HG02970 (cell line): ENCODE measurements at regions not wholly inside any gene's neighbourhood (a gene's known extent, or its start where the extent isn't known, plus 50 kb on each side); places are given as distances from the start of the nearest gene placed in this dataset.
"Not testable (repeated sequence)": the region's sequence is repeated elsewhere in the genome, so short reads cannot be mapped to it uniquely, and the experiment has no call there.

Source experiments
- ATAC-seq: cut with Tn5 transposase; IDR thresholded peaks from one replicate; pipeline ENCODE4 v1.9.1; 2021; ENCODE audit warnings: mild to moderate bottlenecking, moderate library complexity, moderate number of reproducible peaks; ENCODE audit not compliant: unreplicated experiment, low FRiP score

DNA sequence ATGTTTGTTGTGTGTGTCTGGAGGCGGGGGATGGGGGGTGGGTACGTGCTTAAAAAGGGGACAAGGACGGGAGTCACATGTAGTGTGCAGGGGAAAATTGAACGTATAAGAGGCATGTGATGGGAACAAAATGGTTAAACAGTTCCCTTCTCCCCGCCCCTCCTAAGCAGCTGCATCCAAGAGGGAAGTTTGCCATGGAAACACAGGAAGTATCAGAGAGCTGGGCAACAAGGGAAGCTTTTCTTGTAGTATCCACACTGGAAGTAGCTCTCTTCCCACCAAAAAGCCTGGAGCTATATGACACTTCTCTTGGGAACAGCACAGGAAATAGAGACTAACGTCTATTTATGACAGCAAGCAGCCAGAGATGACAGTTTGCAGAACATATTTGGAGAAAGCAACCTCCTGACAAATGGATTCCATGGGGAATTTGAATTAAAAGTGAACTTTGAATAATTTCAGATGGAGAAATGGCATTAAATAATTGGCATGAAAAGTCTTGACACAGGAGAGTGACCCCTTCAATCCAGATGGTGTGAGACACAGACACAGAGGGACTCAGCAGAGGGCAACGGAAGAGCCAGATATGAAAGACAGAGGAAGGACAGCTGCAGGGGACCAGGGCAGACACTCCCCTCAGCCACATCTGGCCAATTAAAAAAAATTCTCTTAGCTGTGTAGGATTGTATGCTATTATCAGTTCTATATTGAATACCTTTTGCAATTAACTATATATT lies 294.2 kb upstream of the TBL1XR1 start:
- no peak for ATAC-seq

DNA sequence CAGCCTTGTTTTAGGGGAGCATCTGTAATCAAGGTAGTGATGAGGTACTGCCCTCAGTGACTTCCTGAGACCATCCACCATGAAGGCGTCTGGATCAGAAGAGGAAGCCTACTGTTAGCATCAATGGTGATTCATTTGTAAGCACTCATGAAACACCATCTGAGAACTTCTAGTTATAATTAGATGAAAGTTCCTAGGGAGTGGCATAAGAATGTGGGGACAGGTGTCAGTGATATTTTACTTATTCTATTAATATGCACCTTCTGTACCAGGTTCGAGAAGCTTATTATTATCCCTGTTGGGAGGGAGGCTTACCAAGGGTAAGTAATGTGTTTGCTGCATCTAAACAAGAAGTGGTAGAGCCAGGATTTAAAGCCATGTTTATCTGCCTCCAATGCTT lies 295.8 kb upstream of the TBL1XR1 start:
- ATAC-seq, result no peak

DNA sequence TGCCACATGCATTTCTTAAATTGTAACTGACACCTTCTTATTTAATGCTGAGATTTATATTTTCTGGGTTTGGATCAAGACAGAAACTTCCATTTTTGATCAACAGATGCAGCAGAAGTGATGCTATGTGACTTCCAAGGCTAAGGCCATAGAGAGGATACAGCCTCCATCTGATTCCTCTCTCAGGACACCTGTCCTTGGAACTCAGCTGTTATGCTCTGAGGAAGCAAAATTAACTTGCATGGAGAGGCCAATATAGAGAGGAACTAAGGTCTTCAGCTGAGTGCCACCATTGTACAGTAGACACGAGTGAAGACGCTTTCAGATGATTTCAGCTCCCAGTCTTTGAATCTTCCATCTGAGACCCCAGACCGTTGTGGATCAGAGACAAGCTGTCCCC lies 296.9 kb upstream of the TBL1XR1 start:
- ATAC-seq, result no peak

DNA sequence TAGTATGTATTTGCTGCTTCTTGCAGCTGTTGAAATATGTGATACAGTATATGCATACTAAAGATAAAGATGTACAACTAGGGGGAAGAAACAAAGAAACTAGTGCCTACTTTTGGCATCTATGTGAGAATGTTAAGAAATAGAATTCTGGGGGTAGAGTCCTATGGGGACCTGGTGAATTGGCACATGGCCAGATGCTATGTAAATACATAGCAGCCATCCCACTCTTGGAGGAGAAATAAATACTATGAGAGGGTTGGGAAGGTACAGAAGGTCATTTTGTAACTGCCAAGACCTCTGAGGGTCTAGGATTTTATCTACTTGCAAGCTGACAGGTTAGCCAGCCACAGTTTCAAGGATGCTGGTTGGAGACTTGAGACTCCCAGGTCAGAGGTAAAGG lies 298.3 kb upstream of the TBL1XR1 start:
- ATAC-seq, result no peak

DNA sequence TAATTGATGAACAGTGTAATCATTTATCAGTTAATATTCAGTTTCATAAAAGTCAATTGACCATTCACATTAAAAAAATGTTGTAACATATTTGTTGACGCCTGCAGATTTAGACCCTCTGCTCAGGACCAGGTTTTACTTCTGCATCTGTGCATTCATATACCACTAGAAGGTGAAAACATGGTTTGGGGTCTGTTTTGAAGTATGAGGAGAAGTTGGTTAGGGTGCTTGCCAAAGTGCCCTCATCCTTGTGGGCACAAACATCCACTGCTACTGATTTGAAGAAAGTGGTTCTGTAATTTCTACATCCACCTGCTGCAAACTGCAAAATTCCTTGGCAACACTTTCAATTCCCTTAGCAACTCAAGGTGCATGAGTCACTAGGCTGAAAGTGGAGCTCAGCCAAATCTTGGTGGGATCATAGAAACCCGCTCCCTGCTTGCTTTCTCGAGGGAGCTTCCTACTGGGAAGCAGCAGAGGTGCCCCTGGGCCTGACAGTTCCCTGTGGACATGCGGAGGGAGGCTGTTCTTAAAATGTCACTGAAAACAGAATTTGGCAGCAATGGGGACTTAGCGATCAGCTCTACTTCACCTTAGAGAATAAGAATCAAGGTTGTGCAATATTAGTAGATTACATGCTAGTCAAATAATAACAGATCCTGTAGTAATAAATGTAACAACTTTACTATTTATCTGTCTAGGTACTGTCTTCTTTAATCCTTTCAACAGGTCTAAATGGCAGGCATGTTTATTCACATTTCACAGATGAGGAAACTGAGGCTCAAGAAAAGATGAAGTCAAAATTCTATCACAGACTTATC lies 301.0 kb upstream of the TBL1XR1 start:
- ATAC-seq, result no peak

DNA sequence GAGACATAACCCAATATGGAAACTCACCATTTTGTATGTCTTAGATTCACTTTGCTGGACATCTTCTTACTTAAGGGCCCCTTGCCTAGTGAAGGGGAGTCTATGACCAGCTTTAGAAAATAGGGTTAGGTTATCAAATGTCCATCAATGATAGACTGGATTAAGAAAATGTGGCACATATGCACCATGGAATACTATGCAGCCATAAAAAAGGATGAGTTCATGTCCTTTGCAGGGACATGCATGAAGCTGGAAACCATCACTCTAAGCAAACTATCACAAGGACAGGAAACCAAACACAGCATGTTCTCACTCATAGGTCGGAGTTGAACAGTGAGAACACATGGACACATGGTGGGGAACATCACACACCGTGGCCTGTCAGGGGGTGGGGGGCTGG lies 301.8 kb upstream of the TBL1XR1 start:
- not testable (repeated sequence) for ATAC-seq

DNA sequence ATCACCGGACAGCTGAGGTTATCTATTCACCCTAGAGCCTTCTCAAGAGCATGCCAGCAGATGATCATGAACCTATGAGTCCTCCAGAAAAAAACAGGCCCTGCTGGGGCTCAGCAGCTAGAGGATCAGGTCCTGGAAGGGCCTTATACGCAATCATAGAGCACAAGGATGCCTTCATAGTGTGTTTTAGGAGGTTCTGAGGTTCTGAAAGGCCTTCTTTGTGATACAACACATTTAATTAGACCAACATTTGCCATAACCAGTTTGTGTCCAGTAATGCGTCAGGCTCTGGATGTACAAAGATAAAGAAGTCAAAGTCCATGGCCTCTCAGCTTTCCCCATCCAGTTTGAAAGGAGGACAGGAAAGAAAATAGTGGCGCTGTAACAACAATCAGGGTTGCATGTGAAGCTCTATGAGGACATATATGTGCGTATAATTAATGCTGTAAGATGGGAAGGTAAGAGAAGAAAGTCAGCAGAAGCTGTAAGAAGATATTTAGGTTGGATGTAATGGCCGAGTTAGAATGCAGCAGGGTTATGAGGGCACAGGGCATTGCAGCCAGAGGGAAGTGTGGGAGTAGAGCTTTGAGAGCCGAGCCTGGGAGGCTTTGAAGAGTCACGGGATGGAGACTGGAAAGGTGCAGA lies 302.6 kb upstream of the TBL1XR1 start:
- no peak for ATAC-seq

DNA sequence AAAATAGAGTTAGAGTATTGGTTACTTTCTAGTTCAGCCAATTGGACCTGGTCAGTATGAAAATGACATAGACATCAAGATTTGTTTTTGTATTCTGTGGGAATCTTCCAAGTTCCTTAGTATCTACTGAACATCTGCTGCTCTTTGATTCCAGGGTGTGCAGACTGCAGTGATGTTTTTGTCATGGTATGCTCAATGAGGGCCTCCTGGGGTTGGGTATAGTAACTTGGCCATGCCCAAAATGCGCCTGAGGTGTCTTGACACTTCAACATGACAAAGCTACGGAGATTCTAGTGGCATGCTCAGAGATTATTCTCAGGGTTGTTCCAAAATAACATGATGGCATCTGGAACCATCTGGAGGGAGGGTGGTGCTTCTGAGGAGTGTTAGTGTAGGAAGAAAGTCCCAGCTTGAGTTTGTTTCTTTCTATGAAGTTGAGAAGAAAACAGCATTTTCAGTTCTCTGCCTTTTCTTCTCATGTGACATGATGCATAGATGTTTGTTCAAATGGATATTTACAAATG lies 313.5 kb upstream of the TBL1XR1 start:
- no peak for ATAC-seq

DNA sequence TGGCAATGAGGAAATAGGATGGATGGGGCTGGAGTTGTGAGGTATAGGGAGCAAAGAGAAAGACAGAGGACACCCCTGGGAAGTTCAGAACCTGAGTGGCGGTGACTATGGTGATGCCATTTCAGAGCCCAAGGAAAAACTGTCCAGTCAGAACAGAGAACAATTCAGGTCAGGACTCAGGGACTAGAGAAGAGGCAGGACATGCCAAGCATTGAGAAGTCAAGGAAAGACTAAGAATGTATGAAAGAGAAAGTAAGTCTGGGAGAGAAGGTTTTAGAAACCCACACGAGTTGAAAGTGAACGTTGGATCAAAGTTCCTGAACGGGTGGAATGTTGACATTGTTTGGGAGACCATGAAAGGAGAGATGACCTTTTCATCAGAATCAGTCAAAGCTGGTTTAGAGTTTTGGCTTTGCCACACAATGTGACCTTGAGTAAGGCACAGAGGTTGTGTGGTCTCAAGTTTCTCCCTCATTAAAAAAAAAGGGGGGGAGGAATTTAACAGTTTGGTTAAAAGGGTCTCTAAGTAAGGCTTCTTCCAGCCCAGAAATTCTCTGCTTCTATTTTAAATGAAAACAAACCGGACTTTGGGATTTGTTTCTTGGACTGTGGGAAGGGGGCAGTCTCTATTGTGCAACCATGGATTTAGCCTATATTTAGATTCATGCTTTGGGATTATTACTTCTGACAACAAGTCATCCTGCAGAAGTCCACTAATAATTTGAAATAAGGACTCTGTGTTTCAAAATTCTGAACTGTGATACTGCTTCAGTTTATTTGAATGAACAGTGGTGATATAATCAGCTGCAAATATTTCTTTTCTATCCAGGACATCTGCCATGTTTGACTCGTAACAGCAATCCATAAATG lies 315.9 kb upstream of the TBL1XR1 start:
- no peak for ATAC-seq

DNA sequence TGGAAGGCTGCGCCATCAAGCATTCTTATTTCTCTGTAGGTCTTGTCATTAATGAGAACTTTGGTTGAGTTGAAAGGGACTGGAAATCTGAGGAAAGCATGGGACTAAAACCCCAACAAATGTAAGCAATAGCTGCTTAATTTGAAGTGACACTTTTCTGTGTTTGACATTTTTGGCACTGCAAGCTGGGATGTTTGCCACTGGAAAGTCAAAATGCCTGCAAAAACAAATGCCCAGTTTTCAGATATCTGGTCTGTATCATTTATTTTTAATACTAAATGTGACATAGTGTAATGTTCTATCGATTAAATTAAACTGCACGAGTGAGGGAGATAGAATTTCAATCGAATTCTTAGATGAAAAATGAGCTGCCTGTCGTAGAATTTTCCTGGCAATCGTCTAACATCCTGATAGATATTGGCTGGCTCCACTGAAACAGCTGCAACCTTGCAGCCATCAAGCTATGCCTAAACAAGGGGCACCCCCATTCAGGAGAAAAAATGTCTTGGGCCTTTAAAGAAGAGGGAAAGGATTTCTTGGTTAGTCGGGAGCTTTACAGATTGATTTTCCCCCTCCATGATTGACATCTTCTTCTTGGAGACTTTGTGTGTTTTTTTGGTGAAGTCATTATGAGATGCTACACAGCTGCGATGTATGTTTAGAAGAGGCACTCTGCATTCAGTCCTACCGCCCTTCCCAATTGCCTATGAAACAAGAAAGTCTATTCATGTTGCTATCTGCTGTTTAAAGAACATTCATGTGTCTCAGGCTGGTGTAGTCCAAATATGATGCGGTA lies 316.7 kb upstream of the TBL1XR1 start:
- ATAC-seq, result no peak

DNA sequence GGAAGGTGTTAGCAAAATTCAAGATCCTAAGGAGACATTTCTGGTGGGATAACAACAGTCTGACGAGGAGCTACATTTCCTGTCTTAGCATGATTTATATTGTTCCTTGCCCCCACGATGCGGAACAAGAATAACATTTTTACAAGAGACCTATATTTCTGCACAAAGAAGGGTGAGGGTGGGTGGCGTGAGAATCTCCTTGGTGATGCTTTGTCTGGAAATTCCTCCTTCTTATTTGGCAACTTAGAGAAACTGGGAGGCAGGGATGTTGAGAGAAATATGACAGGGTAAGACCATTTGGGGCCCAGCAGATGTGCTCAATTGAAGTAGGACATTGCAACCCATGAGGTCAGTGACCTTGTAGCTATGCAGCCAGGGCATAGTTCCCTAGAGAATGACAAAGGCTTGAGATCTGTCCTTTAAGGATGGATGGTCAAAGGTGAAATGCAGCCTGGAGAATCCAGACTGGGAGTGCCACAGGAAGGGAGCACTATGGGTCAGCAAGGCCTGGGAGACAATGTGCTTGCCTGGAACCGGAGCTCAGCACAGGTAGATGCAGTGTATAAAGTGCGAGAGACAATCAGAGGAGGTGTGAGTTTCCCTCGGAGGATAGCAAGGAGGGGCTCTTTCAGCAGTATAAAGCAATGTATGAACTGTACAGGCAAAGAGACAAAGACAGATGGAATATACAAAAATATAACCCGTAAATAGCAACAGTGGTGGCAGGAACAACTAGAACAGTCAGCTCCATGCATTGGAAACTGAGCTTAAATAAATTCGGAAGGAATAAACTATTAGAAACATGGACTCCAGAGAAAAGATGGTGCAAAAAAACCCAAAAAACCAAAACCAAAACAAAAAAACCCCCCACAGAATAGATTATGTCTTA lies 317.6 kb upstream of the TBL1XR1 start:
- no peak for ATAC-seq

DNA sequence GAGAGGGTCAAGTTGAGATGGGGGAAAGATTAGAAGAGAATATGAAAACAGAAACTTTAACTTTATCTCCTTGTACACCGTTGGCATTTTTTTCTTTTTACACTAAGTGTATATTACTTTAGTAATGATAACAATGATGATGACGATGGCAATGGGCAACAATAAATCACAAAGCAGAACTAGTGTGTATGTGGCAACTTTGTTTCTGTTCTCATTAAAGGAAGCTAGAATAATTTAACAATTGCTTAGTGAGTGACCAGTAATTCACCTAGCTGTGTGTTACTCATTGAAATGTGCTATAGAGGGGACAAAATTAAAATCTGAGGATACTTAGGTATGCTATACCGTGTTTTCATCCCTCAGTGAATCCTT lies 318.5 kb upstream of the TBL1XR1 start:
- no peak for ATAC-seq

DNA sequence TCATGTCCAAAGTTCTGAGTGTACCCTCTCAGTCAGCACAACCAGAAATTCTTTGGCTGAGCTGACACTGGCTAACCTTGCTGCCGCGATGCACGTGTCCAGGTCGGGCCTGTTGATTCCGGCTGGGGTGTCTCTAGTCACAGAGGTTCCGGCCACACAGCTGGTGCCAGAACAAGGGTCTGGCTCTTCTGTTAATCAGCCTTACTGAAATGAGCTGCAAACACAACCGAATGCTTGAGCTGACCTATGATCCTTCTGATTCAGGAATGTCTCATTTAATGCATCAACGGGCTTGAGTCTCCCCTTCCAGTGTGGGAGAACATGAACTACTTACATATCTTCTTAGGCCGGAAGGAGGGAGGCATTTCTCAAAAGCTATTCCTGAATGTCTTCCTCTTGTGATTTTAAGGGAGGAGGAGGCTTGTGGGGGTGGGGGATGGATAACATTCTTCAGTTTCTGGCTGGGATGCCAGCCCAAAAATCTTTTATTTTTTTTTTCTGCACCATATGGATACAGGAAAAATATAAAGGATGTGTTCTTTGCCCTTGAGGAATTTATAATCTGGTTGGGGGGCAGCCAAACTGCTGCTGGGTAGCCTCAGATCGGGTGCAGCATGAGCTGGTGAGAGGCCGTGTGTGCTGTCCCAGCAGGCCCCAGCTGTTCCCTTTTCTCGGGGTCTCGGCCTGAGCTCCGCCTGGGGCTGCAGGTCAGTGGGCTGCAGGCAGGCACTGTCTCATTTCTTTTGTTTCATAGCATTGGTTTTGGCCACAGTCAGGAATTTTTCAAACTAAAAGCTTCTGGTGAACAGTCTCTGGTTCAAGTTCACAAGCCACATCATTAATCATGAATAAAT lies 319.1 kb upstream of the TBL1XR1 start:
- no peak for ATAC-seq

DNA sequence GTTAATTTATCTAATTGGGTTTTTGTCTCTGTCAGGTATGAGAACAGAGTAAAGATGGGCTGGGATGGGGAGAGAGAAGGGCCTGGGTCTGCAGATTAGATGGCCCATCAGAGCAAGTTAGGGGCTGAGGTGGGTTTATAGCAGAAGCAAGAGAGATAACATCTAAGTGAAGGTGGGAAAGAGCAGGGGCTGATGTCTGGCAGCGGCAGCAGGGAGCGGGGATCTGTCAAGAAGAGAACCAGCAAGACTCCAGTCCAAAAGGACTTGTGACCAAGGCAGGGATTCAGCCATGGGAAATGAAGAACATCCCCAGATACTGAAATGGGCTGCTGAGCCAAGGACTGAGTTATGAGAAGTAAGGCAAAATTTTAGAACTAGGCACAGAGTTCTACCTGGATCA lies 320.6 kb upstream of the TBL1XR1 start:
- ATAC-seq, result no peak

DNA sequence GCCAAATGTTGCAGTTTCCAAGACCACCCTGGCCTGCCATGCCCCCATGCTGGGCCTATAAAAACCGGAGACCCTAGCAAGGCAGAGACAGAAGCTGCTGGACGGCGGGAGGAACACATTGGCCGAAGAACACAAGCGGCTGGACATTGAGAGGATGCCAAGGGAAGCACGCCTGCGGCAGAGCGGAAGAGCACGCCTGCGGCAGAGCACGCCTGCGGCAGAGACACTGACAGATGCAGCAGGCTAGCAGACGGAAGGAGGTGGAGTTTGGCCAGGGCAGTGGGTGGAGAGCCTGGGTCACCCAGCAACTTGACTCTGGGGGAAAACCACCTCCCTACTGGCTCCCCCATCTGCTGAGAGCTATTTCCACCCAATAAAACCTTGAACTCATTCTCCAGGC lies 322.3 kb upstream of the TBL1XR1 start:
- ATAC-seq, result no peak

DNA sequence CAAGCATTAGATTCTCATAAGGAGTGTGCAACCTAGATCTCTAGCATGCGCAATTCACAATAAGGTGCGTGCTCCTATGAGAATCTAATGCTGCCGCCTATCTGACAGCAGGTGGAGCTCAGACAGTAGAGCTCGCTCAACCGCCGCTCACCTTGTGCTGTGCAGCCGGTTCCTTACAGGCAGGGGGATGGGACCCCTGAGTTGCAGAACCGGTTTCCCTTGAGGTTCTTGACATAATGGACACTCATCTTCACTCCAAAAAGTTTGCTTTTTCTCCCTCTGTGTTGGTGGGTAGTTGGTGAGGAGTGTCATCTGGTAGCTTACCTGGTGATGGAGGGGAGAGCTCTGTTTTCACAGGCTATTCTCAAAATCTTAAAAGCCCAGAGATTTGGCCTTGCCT lies 324.0 kb upstream of the TBL1XR1 start:
- no peak for ATAC-seq

DNA sequence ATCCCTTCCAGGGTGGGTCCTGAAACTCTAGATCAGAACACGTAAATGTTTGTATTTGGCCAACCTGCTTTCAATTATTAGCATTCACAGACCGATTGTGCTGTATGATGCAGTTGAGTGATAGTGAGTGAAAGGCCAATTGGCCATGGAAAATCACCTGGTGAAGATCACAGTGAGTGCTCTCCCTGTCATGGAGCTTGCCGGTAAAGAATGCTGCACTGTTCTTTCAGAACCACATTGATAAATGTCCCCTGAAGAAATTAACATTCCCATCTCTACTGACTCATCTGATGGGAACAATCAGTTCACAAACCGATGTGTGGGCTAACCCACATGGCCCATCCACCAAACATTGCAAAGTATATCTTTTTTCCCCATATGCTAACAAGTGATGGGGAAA lies 324.8 kb upstream of the TBL1XR1 start:
- ATAC-seq, result no peak
